ELR (cell line): ENCODE measurements at regions not wholly inside any gene's neighbourhood (a gene's known extent, or its start where the extent isn't known, plus 50 kb on each side); places are given as distances from the start of the nearest gene placed in this dataset.
"Not testable (repeated sequence)": the region's sequence is repeated elsewhere in the genome, so short reads cannot be mapped to it uniquely, and the experiment has no call there.

Source experiments
- DNase-seq: peaks from one replicate; pipeline ENCODE4 v3.0.0-alpha.2; 2015; ENCODE audit warnings: low read depth

- no peak for DNase-seq
These were observed 174.8 kb downstream of the PDGFRA start for GRCh38 chr4:54403700-54404453.

GRCh38 chr4:54409270-54409817, 180.3 kb downstream of the PDGFRA start:
- DNase-seq = not testable (repeated sequence)

GRCh38 chr4:54414545-54414944, 185.5 kb downstream of the PDGFRA start:
- DNase-seq = no peak

- no peak for DNase-seq
These were observed 188.4 kb downstream of the PDGFRA start for GRCh38 chr4:54417476-54417875.

GRCh38 chr4:54418468-54418867, 189.4 kb downstream of the PDGFRA start:
- DNase-seq = no peak

GRCh38 chr4:54423066-54423465, 194.0 kb downstream of the PDGFRA start:
- peak; percentile 50 for DNase-seq

- no peak for DNase-seq
These were observed 198.7 kb downstream of the PDGFRA start for GRCh38 chr4:54427826-54428225.

- DNase-seq = no peak
These were observed 199.8 kb downstream of the PDGFRA start for GRCh38 chr4:54428940-54429339.

- peak; percentile 15 for DNase-seq
These were observed 204.6 kb downstream of the PDGFRA start for GRCh38 chr4:54433686-54434085.

- DNase-seq = peak; percentile 64
These were observed 210.7 kb downstream of the PDGFRA start for GRCh38 chr4:54439831-54440243.

GRCh38 chr4:54440394-54441136, 211.5 kb downstream of the PDGFRA start:
- DNase-seq = peak; percentile 54

GRCh38 chr4:54445866-54446265, 211.9 kb upstream of the KIT start:
- no peak for DNase-seq

GRCh38 chr4:54446581-54446980, 211.2 kb upstream of the KIT start:
- no peak for DNase-seq

GRCh38 chr4:54447304-54447703, 210.5 kb upstream of the KIT start:
- DNase-seq = no peak

- no peak for DNase-seq
These were observed 207.8 kb upstream of the KIT start for GRCh38 chr4:54449999-54450398.

GRCh38 chr4:54466960-54467359, 190.8 kb upstream of the KIT start:
- DNase-seq = not testable (repeated sequence)

GRCh38 chr4:54473077-54473545, 184.6 kb upstream of the KIT start:
- peak; percentile 10 for DNase-seq

GRCh38 chr4:54473798-54474197, 184.0 kb upstream of the KIT start:
- no peak for DNase-seq

GRCh38 chr4:54475546-54475945, 182.2 kb upstream of the KIT start:
- no peak for DNase-seq

- peak; percentile 32 for DNase-seq
These were observed 175.1 kb upstream of the KIT start for GRCh38 chr4:54482529-54483200.

GRCh38 chr4:54484383-54484782, 173.4 kb upstream of the KIT start:
- no peak for DNase-seq

- DNase-seq = no peak
These were observed 170.3 kb upstream of the KIT start for GRCh38 chr4:54487491-54487890.
